Tongue (tissue), 1 donor: ENCODE measurements at regions not wholly inside any gene's neighbourhood (a gene's known extent, or its start where the extent isn't known, plus 50 kb on each side); places are given as distances from the start of the nearest gene placed in this dataset.

Source experiments
- DNase-seq: peaks from one replicate; pipeline ENCODE4 v3.0.0-alpha.2; 2015

DNA sequence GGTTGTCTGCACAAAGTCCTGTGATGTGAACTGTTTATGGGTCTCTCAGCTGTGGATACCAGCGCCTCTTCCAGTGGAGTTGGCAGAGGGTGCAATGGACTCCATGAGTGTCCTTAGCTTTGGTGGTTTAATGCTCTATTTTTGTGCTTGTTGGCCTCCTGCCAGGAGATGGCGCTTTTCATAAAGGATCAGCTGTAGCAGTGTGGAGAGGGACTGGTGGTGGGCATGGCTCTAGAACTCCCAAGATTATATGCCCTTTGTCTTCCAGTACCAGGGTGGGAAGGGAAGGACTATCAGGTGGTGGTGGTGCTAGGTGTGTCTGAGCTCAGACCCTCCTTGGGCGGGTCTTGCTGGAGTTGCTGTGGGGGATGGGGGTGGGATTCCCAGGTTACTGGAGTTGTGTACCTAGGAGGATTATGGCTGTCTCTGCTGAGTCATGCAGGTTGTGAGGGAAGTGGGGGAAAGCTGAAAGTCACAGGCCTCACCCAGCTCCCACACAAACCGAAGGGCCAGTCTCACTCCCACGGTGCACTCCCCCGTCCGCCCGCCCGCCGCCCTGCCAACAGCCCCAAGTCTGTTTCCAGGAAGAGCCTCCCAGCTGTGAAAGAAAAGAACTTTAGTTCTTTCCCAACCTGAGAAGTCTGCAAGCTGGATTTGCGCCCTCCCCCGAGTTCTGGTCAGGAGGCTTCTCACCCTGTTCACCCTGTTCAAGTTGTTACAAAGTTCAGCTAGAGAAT is 108.1 kb downstream of the MARCO start:
- peak; percentile 24 for DNase-seq
